DMS 273 treated with DMSO at 0.1 percent for 48 hours (cell line): ENCODE measurements at regions not wholly inside any gene's neighbourhood (a gene's known extent, or its start where the extent isn't known, plus 50 kb on each side); places are given as distances from the start of the nearest gene placed in this dataset.
A peak's percentile ranks its signal among the peaks of the same experiment; 100 is the strongest.
"Not testable (repeated sequence)": the region's sequence is repeated elsewhere in the genome, so short reads cannot be mapped to it uniquely, and the experiment has no call there.

Experiments
- DNase-seq: peaks from one replicate; lab custom pipeline; 2025; lab: John Stamatoyannopoulos, UW

DNA sequence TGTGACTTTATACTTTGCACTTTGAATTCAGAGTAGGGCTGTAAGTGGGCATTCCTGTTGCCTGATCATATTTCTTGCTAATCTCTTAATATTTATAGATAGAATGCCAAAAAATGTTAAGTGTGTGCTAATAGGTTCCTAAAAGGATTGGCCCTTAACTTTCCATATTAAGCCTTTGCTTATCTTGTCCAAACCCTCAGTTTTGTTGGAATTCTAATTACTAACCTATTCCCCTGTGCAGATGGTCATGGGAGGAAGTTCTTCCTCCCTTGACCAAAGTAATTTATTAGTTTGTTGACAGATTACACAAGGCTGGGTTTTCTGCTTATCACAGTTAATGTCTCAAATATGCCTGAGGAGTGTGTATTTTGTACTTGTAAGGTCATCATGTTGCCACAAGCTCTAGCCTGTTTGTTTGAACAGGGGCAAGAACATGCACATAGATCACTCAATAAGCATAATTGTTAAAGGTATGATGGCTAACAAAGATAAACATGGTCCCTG, 541.1 kb upstream of the SPRY2 start:
- DNase-seq: peak; percentile 20

GRCh38 chr13:80881495-80881894, 540.6 kb upstream of the SPRY2 start:
- DNase-seq: no peak

DNA sequence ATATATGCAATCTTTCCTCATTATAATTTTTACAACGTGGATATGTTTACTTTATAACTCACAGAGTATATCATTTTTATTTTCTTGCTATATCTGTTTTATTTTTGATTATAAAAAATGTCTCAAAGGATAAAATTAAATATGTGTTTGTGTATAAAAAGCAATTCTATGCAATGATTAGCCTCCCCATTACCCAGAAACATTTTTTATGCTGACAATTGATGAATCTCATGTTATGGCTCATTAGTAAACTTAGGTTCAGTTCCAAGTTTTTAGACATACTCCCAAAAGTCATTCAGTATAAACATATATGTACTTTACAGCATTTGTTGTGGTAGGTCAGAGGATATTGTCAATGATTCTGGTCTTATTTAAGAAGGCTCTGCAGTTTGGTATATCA, 540.1 kb upstream of the SPRY2 start:
- no peak for DNase-seq

DNA sequence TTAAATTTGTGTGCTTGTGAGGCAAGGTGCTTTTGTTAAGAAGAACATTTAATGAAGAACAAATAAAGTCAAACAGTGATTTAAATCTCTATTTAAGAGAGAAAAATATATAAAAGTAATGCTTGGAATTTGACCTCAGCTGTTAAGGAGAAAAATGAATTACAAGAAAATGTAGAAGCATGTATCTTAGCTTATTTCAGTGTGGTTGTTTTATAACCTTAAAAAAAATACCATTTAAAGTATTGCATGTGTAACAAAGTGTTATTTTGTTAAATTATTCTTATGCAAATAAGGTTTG, 537.0 kb upstream of the SPRY2 start:
- no peak for DNase-seq

DNA sequence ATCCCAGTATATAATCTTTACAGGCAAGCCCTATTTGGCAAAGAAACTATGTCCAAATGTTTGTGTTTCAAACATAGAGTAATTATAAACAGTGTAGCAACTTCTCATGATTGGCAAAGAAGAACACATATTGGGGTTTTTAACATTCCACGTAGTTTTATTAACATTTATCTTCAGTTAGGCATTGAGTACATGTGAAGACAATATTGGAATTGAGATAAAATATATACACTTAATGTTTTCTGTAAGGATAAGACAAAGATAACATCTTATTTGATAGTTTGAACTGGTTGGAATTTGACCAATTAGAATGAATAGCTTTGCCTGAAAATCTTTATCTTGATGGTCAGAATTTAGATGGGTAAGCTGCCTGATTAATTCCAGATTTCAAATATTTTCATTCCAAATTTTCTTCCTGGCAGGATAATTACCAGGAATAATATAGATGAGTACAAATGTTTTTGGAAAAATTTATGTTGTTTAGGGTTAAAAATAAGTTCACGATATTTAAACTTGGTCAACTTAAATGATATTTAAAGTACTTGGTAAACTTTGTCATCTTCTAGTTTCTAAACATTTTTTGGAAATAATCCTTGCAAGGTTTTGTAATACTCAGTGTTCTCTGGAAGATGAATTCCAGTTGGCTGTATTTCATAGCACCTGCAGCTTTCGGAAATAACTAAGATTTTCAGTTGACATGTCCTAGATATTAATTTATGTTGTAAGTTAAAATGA, 536.5 kb upstream of the SPRY2 start:
- DNase-seq: no peak

DNA sequence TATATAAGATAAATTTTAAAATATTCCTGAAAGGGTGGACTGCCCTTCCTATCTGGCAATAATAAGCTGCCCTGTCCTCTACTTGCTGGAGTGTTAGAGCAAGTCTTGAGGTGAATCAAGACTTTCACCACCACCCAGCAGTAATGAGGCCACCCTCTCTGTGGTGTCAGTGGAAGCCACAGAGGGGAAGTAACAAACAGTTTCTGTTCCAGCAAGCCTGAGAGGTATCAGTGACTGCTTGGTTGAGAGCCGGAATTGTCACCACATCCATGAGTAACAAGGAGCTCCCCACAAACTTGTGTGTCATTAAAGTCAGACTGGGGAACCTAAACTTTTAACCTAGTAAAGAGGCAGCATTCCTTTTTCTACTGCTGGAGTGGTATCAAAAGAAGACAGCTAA, 532.7 kb upstream of the SPRY2 start:
- DNase-seq: no peak

DNA sequence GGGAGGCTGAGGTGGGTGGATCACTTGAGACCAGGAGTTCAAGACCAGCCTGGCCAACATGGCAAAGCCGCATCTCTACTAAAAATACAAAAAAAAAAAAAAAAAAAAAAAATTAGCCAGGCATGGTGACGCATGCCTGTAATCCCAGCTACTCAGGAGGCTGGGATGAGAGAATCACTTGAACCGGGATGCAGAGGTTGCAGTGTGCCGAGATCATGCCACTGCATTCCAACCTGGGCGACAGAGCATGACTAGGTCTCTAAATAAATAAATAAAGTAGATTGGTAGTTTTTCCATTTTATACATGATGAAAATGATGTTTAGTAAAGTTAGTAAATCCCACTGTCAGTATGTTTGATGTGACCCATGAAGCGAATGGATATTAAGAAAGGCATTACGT, 531.0 kb upstream of the SPRY2 start:
- DNase-seq: not testable (repeated sequence)

DNA sequence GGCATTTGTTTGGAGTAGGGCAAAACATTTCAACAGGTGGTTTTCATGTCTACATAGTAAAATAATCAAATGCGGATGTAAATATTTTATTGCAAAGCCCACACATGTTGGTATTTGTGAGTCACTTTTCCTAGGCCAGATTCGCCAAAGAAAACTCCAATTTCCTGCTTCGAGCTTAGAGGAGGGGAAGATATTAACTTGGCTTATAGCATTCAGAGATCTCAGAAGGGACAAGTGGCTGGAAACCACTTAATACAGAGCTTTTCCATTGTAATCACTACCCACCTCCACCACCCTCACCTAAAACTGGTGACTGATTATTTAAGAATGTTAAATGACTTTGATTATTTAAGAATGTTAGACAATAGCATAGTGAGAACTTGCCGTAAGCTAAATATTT, 530.6 kb upstream of the SPRY2 start:
- no peak for DNase-seq

DNA sequence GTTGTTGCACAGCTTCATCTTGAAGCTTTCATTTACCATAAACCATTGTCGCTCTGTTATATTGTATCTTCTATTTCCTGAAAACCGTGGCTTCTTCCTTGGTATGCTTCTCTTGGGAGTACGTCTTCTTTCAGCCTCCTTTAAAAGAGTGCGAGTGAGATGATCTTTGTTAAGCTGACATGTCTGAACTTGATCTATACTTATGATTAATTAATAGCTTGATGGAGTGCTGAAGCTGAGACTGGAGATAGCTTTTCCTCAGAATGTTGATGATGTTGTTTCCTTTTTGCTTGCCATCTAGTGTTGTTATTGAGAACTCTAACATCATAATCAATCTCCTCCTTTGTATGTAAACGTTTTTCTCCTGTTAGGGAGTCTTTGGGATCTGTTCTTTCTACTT, 529.3 kb upstream of the SPRY2 start:
- no peak for DNase-seq

DNA sequence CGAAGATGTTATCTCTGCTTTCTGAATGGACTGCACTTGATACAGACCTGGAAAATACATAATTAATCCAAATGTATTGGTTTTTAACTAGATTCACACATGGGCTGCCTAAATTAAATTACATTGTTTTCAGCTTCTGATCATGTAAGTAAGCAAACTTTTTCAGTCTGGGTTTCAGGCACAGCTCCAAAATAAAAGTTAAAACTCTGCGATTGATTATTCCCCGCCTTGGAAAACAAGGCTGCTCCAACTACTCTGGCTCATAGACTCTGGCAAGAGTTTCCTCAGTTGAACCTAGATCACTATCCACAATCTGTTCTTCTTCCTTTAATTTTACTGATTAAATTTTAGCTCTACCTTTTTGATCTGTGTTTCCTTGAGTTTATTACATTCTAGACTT, 526.0 kb upstream of the SPRY2 start:
- no peak for DNase-seq

- no peak for DNase-seq
Measured at GRCh38 chr13:80865329-80865728, 524.4 kb upstream of the SPRY2 start.

DNA sequence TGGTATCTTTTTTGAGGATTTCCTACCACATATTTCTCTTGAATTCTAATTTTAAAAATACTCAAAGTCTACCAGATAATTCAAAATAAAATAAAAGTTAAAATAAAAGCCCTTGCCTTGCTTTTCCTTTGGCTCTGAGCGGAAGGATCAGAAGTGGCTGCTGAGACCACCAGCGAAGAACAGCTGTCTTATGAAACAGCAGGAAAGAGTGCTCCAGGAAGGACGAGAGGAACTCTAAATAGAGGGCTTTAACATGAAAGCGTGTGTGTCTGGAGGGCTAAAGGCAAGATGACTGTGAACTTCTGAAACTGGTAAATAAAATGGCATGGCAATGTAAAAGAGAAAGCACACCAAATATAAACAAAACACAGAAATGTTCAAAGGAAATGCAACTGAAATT, 521.5 kb upstream of the SPRY2 start:
- DNase-seq: no peak

DNA sequence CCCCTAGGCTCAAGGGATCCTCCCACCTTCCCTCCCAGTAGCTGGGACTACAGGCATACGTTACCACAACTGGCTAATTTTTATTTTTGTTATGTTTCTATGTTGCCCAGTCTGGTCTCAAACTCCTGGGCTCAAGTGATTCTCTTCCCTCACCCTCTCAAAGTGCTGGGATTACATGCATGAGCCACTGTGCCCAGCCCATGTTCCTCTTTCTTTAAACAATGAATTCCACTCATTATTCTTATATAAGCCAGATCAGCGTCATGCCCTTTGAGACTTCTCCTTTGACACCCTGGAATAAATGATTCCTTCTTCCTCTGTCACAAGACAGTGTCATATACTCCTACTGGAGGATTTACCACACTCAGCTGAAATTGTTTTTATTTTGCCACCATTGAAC, 519.9 kb upstream of the SPRY2 start:
- no peak for DNase-seq

DNA sequence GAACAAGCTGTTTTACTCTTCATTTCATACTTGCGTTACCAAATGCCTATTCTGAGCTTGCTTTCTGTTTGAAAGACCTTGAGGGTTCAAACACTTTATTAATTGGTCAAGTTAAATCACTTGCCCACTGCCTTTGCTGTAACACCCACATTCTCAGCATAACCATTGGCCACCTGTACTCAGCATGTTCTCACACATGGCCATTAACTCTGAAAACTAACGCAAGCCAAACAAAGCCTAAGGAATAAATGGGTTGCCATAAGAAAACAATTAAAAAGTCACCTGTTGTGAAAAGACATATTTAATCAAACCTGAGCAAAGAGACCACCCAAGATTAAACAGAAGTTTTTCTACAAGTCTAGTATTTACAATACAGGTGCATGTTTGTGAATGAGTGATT, 517.2 kb upstream of the SPRY2 start:
- no peak for DNase-seq

GRCh38 chr13:80857321-80857720, 516.4 kb upstream of the SPRY2 start:
- no peak for DNase-seq

DNA sequence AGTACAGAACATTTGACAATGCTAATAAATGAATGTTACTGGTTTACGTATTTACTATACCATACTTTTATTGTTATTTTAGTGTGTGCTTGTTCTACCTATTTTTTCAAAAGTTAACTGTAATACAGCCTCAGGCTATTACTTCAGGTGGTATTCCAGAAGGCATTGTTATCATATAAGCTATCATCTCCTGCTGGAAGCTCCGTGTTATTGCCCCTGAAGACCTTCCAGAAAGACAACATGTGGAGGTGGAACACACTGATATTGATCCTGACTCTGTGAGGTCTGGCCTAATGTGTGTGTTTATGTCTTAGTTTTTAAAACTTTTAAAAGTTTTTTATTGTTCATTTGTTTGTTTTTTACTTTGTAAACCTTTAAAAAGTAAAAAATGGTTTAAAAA, 509.8 kb upstream of the SPRY2 start:
- no peak for DNase-seq

DNA sequence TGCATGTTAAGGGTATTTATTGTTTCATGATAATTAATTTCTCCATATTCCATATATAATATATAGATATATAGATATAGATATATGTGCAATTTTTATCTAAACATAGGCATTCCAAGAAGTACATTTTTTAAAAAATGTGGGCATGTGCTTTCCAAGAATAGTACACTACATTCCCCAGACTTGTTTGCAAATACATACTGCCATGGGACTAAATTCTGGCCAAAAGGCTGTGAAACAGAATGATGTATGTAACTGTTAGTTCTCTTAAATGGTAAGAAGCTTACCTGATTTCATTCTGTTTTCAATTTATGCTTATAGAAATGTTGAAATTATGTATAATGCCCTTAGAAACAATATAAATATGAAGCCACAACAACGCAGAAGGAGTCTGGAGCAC, 503.2 kb upstream of the SPRY2 start:
- no peak for DNase-seq

- DNase-seq: no peak
Measured at GRCh38 chr13:80841414-80841813, 500.5 kb upstream of the SPRY2 start.

DNA sequence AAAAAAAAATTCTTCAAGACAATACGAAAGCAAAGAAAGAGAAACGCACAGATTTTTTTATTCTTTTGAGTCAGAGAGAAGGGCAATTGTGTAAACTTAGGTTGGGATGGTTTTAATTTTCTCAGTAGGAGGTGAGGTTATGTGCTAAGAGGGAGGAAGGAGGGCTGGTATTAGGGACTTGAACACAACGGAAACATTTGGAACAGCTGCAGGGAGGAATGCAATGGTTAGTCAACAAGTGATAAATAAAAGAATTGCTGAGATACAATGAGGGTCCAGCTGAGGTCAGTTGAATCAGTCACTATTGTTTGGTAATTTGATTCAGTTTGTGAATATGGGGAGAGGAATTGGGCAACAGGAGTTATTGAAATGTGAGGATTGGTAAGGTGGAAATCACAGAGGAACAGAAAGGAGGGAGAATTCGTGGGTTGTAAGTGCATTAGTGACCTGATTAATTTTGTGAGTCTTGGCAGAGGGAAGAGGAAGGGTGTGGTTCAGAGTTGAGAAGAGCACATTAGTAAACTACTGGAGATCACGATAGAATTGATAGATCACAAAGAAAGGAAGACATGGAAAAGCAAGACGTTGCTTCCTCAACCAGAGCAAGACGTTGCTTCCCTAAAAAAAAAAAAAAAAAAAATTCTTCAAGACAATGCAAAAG, 499.5 kb upstream of the SPRY2 start:
- no peak for DNase-seq

DNA sequence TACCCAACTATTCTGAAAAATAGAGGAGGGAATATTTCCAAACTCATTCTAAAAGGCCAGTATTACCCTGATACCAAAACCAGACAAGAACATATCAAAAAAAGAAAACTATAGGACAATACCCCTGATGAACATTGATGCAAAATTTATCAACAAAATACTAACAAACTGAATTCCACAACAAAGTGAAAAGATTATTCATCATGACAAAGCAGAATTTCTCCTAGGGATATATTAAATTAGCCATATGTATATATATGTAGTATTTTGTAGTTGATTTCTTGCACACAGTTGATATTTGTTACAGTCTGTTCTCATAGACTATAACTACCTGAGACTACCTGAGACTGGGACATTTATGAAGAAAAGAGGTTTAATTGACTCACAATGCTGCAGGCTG, 495.0 kb upstream of the SPRY2 start:
- no peak for DNase-seq

DNA sequence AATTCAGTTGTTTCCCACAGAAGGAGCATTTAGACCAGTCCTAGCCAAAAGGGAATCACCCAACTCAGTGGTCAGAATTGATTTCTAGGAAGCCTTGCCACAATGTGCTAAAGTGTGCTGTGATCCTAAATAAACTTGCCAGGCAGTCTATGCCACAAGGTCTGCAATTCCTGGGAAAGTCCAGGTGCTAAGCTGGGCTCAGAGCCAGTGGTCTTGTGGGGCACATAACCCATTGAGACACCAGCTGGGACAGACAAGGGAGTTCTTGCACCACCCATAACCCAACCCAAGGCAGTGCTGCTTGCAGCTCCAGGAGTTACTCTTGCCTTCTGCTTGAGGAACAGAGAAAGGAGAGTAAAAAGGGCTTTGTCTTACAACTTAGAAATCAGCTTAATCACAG, 489.5 kb upstream of the SPRY2 start:
- no peak for DNase-seq

DNA sequence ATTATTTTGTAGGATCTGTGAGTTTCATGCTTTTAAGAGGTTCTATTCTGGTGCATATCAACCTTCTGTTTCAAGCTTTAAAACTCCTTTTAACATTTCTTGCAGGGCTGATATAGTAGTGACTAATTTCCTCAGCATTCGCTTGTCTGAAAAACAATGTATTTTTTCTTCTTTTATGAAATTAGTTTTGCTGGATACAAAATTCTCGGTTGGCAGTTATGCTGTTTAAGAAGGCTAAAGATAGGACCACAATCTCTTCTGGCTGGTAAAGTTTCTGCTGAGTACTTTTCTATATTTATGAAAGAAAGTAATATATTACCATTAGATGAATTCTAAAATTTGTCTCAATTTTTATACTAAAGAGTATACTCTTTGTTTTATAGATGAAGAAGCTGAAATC, 487.8 kb upstream of the SPRY2 start:
- DNase-seq: no peak

- no peak for DNase-seq
Measured at GRCh38 chr13:80825276-80825675, 484.4 kb upstream of the SPRY2 start.

GRCh38 chr13:80824229-80824628, 483.3 kb upstream of the SPRY2 start:
- no peak for DNase-seq
